Activated CD4-positive, CD25-positive, alpha-beta regulatory T cell treated with anti-CD3 and anti-CD28 coated beads, Interleukin-2, amount 50 U/mL, for 24 hours (primary cell): ENCODE measurements at regions not wholly inside any gene's neighbourhood (a gene's known extent, or its start where the extent isn't known, plus 50 kb on each side); places are given as distances from the start of the nearest gene placed in this dataset.
"Not testable (repeated sequence)": the region's sequence is repeated elsewhere in the genome, so short reads cannot be mapped to it uniquely, and the experiment has no call there.

ENCODE experiments used
- ATAC-seq, 2 donors: fragments of 150-1000 bp; cut with Tn5 transposase; one replicate each; pipeline ENCODE4 v1.10.0; 2021; ENCODE audit warnings: mild to moderate bottlenecking in 1 of 2, moderate library complexity in 1 of 2

- peak in 1 of 2 donors; percentile 25 for ATAC-seq
These were observed 131.7 kb downstream of the MYCN start for GRCh38 chr2:16071865-16072637.

- ATAC-seq: no peak
These were observed 130.9 kb downstream of the MYCN start for GRCh38 chr2:16071039-16071864.

- no peak for ATAC-seq
These were observed 130.3 kb downstream of the MYCN start for GRCh38 chr2:16070648-16070971.

DNA sequence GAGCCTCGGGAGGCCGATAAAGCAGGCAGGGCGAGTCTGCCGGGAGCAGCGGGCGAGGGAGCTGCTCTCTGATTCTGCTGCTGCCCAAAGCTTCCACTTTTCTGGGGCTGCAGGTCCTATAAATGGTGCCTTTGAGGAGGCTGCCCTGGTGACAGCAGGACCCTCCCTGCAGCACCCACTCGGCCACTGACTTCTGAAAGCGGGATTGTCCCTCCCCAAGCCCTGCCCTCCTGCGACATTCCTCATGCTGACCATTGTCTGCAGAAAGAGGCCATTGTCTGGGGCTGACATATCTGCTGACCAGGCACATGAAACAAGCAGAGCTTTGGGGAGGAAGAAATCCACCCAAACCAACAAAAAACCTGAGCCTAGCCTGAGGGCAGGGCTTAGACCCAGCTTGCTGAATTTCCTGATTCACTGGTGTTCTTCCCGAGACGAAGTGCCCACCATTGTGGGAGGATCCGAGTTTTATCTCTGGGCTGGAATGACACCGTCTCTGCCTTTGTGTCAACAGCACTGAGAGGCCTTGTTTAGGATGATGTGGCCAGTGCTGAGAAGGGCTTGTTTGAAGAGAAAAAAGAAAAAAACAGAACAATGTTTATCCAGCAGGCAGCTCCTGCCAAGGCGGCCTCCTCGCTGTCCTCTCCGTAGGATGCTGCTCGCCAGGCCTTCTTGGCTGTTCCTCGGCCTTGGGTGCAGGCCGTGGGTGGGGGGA, 129.7 kb downstream of the MYCN start:
- no peak for ATAC-seq

GRCh38 chr2:16069663-16069932, 129.2 kb downstream of the MYCN start:
- ATAC-seq: no peak

GRCh38 chr2:16068552-16068940, 128.2 kb downstream of the MYCN start:
- no peak for ATAC-seq

- no peak for ATAC-seq
These were observed 127.7 kb downstream of the MYCN start for GRCh38 chr2:16067866-16068551.

DNA sequence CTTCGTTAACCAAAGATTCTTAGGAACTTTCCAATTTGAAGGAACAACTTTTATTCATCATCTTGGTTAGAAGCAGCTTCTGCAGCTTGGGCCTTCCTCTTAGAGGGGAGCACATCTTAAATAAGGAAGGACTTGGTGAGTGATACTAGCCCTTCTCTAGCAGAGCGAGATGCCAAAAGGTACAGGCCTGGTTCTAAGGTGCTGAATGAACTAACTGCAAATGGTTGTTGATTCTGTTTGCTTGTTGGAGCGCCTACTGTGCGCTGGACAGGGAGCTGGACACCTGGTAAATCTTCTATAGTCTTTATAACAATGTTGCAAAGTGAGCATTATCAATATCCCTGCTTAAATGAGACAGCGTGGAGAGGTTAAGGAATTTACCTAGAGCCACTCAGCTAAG, 127.1 kb downstream of the MYCN start:
- ATAC-seq: no peak

DNA sequence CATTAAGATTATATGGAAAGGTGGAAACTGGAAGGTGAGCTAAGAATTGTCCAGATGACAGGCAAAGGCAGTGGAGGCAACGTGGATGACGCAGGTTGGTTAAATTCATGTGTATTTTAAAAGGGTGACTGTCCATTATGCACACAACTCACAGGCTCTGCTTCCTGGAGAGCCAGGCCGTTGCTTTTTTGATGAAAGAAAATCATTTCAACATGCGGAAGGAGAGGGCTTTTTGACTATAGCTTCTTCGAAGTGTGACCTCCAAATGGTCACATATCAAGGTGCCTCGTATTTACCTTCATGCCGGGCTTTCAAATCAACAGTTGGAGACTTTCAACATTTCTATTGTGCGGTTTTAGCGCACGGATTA, 126.7 kb downstream of the MYCN start:
- ATAC-seq: no peak

DNA sequence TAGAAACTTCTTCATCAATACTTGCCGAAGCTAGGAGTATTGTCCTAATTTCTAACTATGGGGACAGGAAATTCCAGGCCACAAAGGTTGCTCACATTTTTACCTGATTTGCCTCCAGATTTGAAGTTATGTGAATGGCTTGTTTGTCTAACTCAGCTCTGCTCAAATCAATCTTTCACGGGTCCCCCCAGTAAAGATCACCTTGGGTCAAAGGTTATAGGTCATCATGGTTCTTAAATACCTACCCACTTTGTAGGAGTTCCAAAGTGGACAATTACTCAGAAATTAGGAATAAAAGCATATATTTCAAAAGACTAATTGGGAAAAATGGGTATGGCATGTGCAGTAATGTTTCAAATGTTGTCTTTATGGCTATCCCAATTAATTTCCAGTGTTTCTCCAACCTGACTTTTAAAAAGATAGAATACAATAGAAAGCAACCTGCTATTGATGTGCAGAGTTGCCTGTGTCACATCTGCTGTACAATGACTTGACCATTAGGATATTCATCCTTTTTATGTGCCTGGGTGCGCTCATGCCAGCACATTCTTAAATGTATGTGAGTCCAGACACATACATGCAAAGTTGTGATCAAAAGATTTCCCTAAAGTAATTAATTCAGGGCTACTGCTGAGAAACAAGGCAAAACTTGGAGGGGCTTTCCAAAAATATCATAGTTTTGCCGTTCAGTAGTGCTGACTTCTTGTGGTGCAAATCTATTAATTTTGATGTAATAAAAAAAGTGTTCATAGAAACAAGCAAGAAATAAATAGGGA, 126.1 kb downstream of the MYCN start:
- no peak for ATAC-seq

DNA sequence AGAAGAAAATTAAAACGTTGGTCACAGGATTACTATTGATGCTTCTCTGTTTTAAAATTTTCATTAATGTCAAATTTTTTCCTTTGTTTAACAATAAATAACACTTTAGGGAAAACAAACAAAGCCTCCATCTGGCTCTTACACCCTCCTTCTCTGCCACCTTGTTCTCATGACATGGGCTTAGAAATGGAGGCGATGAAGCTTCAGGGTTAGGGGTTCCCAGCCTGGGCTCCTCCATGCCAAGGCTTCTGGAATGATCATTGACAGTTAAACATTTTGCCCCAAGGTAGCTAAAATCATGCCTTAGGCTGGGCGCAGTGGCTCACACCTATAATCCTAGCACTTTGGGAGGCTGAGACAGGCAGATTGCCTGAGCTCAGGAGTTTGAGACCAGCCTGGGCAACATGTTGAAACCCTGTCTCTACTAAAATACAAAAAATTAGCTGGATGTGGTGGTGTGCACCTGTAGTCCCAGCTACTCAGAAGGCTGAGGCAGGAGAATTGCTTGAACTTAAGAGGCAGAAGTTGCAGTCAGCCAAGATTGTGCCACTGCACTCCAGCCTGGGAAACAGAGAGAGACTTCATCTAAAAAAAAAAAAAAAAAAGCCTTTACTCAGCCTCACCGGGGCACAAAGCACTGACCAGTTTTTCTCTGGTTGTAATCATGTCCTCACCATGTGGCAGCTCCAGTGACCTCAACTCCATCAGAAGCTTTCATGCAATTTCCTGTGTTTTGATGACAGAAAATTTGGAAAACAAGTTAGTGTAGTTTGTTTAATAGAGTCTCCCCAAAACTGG, 125.1 kb downstream of the MYCN start:
- ATAC-seq: not testable (repeated sequence)

GRCh38 chr2:16064745-16065144, 124.4 kb downstream of the MYCN start:
- ATAC-seq: no peak

DNA sequence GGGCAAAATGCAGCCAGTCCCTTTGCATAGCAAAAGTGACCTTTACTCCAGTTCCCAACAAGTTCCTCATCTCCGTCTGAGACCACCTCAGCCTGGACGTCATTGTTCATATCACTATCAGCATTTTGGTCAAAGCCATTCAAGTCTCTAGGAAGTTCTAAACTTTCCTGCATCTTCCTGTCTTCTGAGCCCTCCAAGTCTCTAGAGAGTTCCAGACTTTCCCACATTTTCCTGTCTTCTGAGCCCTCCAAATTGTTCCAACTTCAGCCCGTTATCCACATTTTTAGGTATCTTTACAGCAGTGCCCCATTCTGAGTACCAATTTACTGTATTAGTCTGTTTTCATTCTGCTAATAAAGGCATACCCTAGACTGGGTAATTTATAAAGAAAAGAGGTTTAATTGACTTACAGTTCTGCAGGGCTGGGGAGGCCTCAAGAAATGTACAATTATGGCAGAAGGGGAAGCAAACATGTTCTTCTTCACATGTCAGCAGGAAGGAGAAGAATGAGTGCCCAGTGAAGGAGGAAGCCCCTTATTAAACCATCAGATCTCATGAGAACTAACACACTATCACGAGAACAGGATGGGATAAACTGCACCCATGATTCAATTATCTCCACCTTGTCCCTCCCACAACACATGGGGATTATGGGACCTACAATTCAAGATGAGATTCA, 123.7 kb downstream of the MYCN start:
- ATAC-seq: no peak

DNA sequence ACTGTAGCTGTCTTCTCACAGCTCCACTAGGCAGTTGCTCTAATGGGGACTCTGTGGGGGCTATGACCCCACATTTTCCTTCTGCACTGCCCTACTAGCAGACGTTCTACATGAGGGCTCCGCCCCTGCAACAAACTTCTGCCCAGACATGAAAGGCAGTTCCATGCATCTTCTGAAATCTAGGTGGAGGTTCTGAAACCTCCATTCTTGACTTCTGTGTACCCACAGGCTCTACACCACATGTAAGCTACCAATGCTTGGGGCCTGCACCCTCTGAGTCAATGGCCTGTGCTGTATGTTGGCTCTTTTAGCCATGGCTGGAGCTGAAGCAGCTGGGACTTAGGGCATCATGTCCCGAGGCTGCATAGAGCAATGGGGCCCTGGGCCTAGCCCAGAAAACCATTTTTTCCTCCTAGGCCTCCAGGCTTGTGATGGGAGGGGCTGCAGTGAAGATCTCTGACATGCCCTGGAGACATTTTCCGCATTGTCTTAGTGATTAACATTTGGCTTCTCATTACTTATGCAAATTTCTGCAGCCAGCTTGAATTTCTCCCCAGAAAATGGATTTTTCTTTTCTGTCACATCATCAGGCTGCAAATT, 123.0 kb downstream of the MYCN start:
- ATAC-seq: no peak

DNA sequence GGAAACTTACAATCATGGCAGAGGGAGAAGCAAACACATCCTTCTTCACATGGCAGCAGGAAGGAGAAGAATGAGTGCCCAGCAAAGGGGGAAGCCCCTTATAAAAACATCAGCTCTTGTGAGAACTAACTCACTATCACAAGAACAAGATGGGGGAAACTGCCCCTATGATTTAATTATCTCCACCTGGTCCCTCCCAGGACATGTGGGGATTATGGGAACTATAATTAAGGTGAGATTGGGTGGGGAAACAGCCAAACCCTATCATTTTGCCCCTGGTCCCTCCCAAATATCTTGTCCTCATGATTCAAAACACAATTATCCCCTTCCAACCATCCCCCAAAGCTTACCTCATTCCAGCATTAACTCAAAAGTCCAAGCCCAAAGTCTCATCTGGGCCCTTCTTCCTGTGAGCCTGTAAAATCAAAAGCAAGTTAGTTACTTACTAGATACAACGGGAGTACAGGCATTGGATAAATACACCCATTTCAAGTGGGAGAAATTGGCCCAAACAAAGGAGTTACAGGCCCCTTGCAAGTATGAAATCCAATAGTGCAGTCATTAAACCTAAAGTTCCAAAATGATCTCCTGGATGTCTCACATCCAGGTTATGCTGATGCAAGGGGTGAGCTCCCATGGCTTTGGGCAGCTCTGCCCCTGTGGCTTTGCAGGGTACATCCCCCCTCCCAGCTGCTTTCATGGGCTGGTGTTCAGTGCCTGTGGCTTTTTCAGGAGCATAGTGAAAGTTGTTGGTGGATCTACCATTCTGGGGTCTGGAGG, 122.3 kb downstream of the MYCN start:
- no peak for ATAC-seq

DNA sequence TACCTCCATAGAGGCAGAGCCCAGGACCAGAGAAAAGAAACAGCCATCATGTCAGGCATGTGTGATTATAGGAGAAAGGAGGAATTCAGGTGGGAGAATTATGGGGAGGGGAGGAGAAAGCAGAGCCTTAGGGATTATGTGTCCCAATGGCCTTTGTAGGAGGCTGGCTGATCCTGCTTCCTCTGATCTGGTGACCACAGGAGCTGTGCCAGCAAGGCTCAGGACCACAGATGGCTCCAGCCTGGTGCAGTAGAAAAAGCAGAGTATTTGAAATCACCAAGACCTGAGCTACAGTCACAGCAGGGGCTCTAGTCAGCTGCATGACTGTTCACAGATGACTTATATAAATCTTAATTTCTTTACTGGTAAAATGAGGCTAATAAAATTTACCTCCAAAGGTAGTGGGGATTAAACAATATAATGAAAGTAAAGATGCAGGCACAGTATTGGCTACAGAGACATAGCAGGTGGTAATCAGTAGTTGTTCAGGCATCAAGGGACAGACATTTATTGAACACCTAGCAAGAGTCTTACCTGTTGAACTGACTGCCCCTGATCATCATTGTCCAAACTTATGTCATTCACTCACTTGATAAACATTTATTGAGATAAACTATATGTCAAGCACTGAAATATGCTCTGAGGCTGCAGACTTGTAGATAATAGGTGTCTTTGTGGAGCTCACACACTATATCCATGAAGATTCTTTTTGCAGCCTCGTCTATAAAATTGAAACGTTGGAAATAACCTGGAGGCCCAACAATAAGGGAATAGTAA, 121.3 kb downstream of the MYCN start:
- no peak for ATAC-seq

- ATAC-seq: no peak
These were observed 120.6 kb downstream of the MYCN start for GRCh38 chr2:16060936-16061338.

- no peak for ATAC-seq
These were observed 120.0 kb downstream of the MYCN start for GRCh38 chr2:16060125-16060935.
